ENCODE measurements at regions not wholly inside any gene's neighbourhood (a gene's known extent, or its start where the extent isn't known, plus 50 kb on each side); places are given as distances from the start of the nearest gene placed in this dataset.

- Histone ChIP-seq H3K79me2 (ENCODE audit: insufficient read depth, low read length) (no peaks in the 10 kb centered on the region), H3K4me2 (ENCODE audit: insufficient read depth, low read length) (no peak overlapping the region), H3K4me3 (ENCODE audit: low read depth in 1 of 2, low read length in 2 of 2) (no peak overlapping the region), H3K27me3 (ENCODE audit: insufficient read depth, low read length, poor library complexity) (no peaks in the 10 kb centered on the region), H2AFZ (ENCODE audit: low read depth, low read length) (no peak overlapping the region), H3K4me1 (ENCODE audit: insufficient read depth, low read length) (no peaks in the 10 kb centered on the region), H3K9me3 (ENCODE audit: insufficient read depth, low read length, severe bottlenecking) (no peaks in the 10 kb centered on the region), H3K36me3 (ENCODE audit: insufficient read depth, low read length) (no peaks in the 10 kb centered on the region), H3K27ac (ENCODE audit: low read length) (no peak overlapping the region), H4K20me1 (ENCODE audit: insufficient read depth, low read length) (peaks cover 5% of the 10 kb centered on the region), H3K9ac (ENCODE audit: low read depth, low read length) (no peak overlapping the region)
- no peak for ATAC-seq (ENCODE audit: insufficient read depth, low read depth)
- DNase-seq, result no peak
- TF ChIP-seq, protein P1, sequence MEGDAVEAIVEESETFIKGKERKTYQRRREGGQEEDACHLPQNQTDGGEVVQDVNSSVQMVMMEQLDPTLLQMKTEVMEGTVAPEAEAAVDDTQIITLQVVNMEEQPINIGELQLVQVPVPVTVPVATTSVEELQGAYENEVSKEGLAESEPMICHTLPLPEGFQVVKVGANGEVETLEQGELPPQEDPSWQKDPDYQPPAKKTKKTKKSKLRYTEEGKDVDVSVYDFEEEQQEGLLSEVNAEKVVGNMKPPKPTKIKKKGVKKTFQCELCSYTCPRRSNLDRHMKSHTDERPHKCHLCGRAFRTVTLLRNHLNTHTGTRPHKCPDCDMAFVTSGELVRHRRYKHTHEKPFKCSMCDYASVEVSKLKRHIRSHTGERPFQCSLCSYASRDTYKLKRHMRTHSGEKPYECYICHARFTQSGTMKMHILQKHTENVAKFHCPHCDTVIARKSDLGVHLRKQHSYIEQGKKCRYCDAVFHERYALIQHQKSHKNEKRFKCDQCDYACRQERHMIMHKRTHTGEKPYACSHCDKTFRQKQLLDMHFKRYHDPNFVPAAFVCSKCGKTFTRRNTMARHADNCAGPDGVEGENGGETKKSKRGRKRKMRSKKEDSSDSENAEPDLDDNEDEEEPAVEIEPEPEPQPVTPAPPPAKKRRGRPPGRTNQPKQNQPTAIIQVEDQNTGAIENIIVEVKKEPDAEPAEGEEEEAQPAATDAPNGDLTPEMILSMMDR (IDR thresholded peaks at IDR 0.05; ENCODE audit: borderline replicate concordance, extremely low read depth, low read length, poor library complexity, severe bottlenecking), result no peak
- TF ChIP-seq EZH2 (IDR thresholded peaks at IDR 0.05; ENCODE audit: borderline replicate concordance, low read depth, low read length, severe bottlenecking), result no peak
These were observed 55.8 kb upstream of the THY1 start for GRCh38 chr11:119478711-119479285.

DNA sequence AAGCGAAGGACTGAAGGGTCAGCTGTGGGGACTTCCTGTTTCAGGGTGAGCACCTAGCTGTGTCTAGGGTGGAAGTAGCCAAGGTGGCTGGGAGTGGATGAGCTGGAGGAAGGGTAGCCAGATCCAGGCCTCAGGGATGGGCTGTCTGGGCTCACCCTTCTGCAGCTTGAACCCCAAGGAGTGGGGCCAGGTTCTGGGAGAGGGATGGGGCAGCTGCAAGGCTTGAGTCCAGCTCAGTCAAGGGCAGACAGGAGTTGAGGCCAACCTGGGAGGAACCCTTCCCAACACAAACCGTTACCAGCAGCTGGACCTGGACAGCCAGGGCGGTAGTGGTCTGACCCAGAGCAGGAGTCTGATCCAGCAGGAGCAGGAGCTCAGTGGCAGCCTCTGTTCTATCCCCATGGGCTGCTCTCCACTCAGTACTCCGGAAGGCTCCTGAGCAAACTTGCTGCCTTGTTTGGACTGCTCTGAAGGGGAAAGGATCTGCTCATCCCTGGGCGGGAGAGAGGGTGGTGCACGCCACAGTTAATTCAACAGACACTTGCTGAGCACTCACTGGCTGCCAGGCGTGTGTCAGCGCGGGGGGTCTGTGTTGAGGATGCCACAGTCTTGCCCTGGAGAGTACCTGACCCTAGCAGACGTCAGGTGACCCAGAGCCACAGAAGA is 53.8 kb upstream of the THY1 start:
- Histone ChIP-seq H4K20me1 (ENCODE audit: insufficient read depth, low read length) (0 out of 2 replicates have a peak, but pooled peaks cover 3% of the 10 kb centered on the region), H3K9ac (ENCODE audit: low read depth, low read length) (no peak overlapping the region), H3K4me3 (ENCODE audit: low read depth in 1 of 2, low read length in 2 of 2) (no peak overlapping the region), H2AFZ (ENCODE audit: low read depth, low read length) (no peak overlapping the region), H3K4me2 (ENCODE audit: insufficient read depth, low read length) (no peak overlapping the region), H3K27ac (ENCODE audit: low read length) (no peak overlapping the region), H3K79me2 (ENCODE audit: insufficient read depth, low read length) (no peaks in the 10 kb centered on the region), H3K4me1 (ENCODE audit: insufficient read depth, low read length) (no peaks in the 10 kb centered on the region), H3K36me3 (ENCODE audit: insufficient read depth, low read length) (no peaks in the 10 kb centered on the region), H3K27me3 (ENCODE audit: insufficient read depth, low read length, poor library complexity) (peaks cover 5% of the 10 kb centered on the region), H3K9me3 (ENCODE audit: insufficient read depth, low read length, severe bottlenecking) (no peaks in the 10 kb centered on the region)
- DNase-seq (no peak), ATAC-seq (ENCODE audit: insufficient read depth, low read depth) (no peak)
- TF ChIP-seq EZH2 (IDR thresholded peaks at IDR 0.05; ENCODE audit: borderline replicate concordance, low read depth, low read length, severe bottlenecking), result no peak
- TF ChIP-seq, protein P1 (IDR thresholded peaks at IDR 0.05; ENCODE audit: borderline replicate concordance, extremely low read depth, low read length, poor library complexity, severe bottlenecking), result no peak

DNA sequence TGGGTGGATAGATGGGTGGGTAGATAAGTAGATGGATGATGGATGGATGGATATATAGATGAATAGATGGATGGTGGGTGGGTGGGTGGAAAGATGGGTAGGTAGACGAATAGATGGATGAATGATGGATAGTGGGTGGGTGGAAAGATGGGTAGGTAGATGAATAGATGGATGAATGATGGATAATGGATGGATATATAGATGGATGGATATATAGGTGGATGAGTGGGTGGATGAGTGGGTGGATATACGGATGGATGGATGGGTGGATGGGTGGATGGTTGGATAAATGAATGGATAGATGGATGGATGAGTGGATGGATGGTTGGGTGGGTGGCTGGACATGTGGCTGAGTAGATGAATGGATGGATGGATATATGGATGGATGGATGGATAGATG is 53.1 kb upstream of the THY1 start:
- no peak for TF ChIP-seq EZH2 (IDR thresholded peaks at IDR 0.05; ENCODE audit: borderline replicate concordance, low read depth, low read length, severe bottlenecking)
- TF ChIP-seq, protein P1 (IDR thresholded peaks at IDR 0.05; ENCODE audit: borderline replicate concordance, extremely low read depth, low read length, poor library complexity, severe bottlenecking), result no peak
- H3K9ac ChIP-seq (ENCODE audit: low read depth, low read length), result no peak overlapping the region
- no peaks in the 10 kb centered on the region for H3K79me2 ChIP-seq (ENCODE audit: insufficient read depth, low read length)
- 0 out of 2 replicates have a peak, but pooled peaks cover 3% of the 10 kb centered on the region for H4K20me1 ChIP-seq (ENCODE audit: insufficient read depth, low read length)
- H3K9me3 ChIP-seq (ENCODE audit: insufficient read depth, low read length, severe bottlenecking), result no peaks in the 10 kb centered on the region
- H3K4me1 ChIP-seq (ENCODE audit: insufficient read depth, low read length), result no peaks in the 10 kb centered on the region
- peaks cover 5% of the 10 kb centered on the region for H3K27me3 ChIP-seq (ENCODE audit: insufficient read depth, low read length, poor library complexity)
- H3K4me2 ChIP-seq (ENCODE audit: insufficient read depth, low read length), result no peak overlapping the region
- no peaks in the 10 kb centered on the region for H3K36me3 ChIP-seq (ENCODE audit: insufficient read depth, low read length)
- no peak for DNase-seq
- no peak for ATAC-seq (ENCODE audit: insufficient read depth, low read depth)
- no peak overlapping the region for H3K27ac ChIP-seq (ENCODE audit: low read length)
- no peak overlapping the region for H2AFZ ChIP-seq (ENCODE audit: low read depth, low read length)
- no peak overlapping the region for H3K4me3 ChIP-seq (ENCODE audit: low read depth in 1 of 2, low read length in 2 of 2)
